OCI-LY7 (cell line): ENCODE measurements at regions not wholly inside any gene's neighbourhood (a gene's known extent, or its start where the extent isn't known, plus 50 kb on each side); places are given as distances from the start of the nearest gene placed in this dataset.

Experiments used
- BruUV-seq: library from RNA; stranded (reverse); fragments of 400-500 nt; replicated peaks from 2 replicates; lab custom pipeline; 2021; lab: Mats Ljungman, UMichigan
- CTCF ChIA-PET: fragments of 300-600 bp; sonication (Branson Sonifier 250); formaldehyde crosslinking; loops from one replicate; lab custom pipeline; 2022; ENCODE audit warnings: antibody characterized with exemption; ENCODE audit not compliant: unreplicated experiment; lab: Charles Lee
- POLR2A ChIA-PET: fragments of 300-600 bp; sonication (Branson Sonifier 250); formaldehyde crosslinking; loops from one replicate; lab custom pipeline; 2022; ENCODE audit warnings: antibody characterized with exemption; lab: Charles Lee
- DNase-seq: peaks from one replicate; pipeline ENCODE4 v3.0.0-alpha.2; 2015; ENCODE audit warnings: low spot score
- H2AFZ ChIP-seq: fragments of 200-600 bp; sonication (generic), shearing (Covaris generic); 2 replicates; pipeline ENCODE4 v1.6.1; 2014; ENCODE audit warnings: mild to moderate bottlenecking, antibody characterized with exemption, low read length, moderate library complexity
- H3K27ac ChIP-seq: fragments of 200-600 bp; sonication (generic); 2 replicates; pipeline ENCODE4 v1.5.1; 2014; ENCODE audit warnings: mixed run types, low read depth, mild to moderate bottlenecking, moderate library complexity, low read length, inconsistent platforms; ENCODE audit not compliant: poor library complexity, severe bottlenecking
- H3K36me3 ChIP-seq: fragments of 200-600 bp; sonication (generic); 2 replicates; pipeline ENCODE4 v1.6.1; 2014; ENCODE audit warnings: mild to moderate bottlenecking, antibody characterized with exemption, low read length, moderate library complexity, mixed read lengths; ENCODE audit not compliant: insufficient read depth
- H3K4me1 ChIP-seq: fragments of 200-600 bp; sonication (generic); 2 replicates; pipeline ENCODE4 v1.5.1; 2014; ENCODE audit warnings: mild to moderate bottlenecking, low read length; ENCODE audit not compliant: insufficient read depth, poor library complexity, severe bottlenecking
- H3K4me2 ChIP-seq: fragments of 200-600 bp; sonication (generic); 2 replicates; pipeline ENCODE4 v1.6.1; 2014; ENCODE audit warnings: mild to moderate bottlenecking, low read length
- H3K4me3 ChIP-seq: fragments of 200-600 bp; sonication (generic); 2 replicates; pipeline ENCODE4 v1.5.1; 2014; ENCODE audit warnings: mild to moderate bottlenecking, low read depth, low read length; ENCODE audit not compliant: poor library complexity, severe bottlenecking
- H3K79me2 ChIP-seq: fragments of 200-600 bp; sonication (generic); 2 replicates; pipeline ENCODE4 v1.6.1; 2016; ENCODE audit warnings: low read depth, mild to moderate bottlenecking, low read length, moderate library complexity, mixed read lengths; ENCODE audit not compliant: insufficient read depth
- H3K9me2 ChIP-seq: fragments of 200-600 bp; sonication (generic); 2 replicates; pipeline ENCODE4 v1.6.1; 2016; ENCODE audit warnings: mild to moderate bottlenecking, low read length, mixed read lengths; ENCODE audit not compliant: insufficient read depth
- H3K9me3 ChIP-seq: fragments of 200-600 bp; sonication (generic); 2 replicates; pipeline ENCODE4 v1.6.1; 2014; ENCODE audit warnings: mild to moderate bottlenecking, mixed run types, low read length, mixed read lengths
- H4K20me1 ChIP-seq: fragments of 200-600 bp; sonication (generic); 2 replicates; pipeline ENCODE4 v1.6.1; 2014; ENCODE audit warnings: mild to moderate bottlenecking, antibody characterized with exemption, low read length, moderate library complexity, mixed read lengths; ENCODE audit not compliant: insufficient read depth
- CTCF ChIP-seq: fragments of 200-600 bp; sonication (generic); conservative IDR thresholded peaks from 2 replicates; pipeline ENCODE4 v1.5.1; 2014; ENCODE audit warnings: mild to moderate bottlenecking, antibody characterized with exemption, low read length, moderate library complexity, mixed read lengths
- EZH2phosphoT487 ChIP-seq: fragments of 200-600 bp; sonication (generic); IDR thresholded peaks from 2 replicates; pipeline ENCODE4 v1.6.1; 2018; ENCODE audit warnings: low read depth, borderline replicate concordance, mild to moderate bottlenecking, mixed run types, antibody characterized with exemption, low read length, moderate library complexity, mixed read lengths
- intact Hi-C: fragments of 100-400 bp; cut with micrococcal nuclease; formaldehyde crosslinking; loops from one replicate; pipeline ENCODE4 v1.10.0; 2022; ENCODE audit not compliant: unreplicated experiment

GRCh38 chr5:52660621-52661020 lies 127.1 kb upstream of the ITGA1 start:
- ChIA-PET POLR2A (no interaction called here), CTCF (no interaction called here)
- Histone ChIP-seq H3K4me2 (no peak overlapping the region), H3K4me3 (no peak overlapping the region), H3K79me2 (no peaks in the 10 kb centered on the region), H3K27ac (no peak overlapping the region), H4K20me1 (no peaks in the 10 kb centered on the region), H3K9me2 (no peaks in the 10 kb centered on the region), H3K9me3 (no peaks in the 10 kb centered on the region), H2AFZ (no peak overlapping the region), H3K36me3 (no peaks in the 10 kb centered on the region), H3K4me1 (no peaks in the 10 kb centered on the region)
- intact Hi-C loops, result no loop called here
- BruUV-seq, result no TSS peak
- TF ChIP-seq EZH2phosphoT487 (no peak), CTCF (no peak)
- DNase-seq, result no peak

- H3K4me3 ChIP-seq, result no peak overlapping the region
- no peaks in the 10 kb centered on the region for H3K36me3 ChIP-seq
- intact Hi-C loops, result no loop called here
- H3K9me3 ChIP-seq, result no peaks in the 10 kb centered on the region
- DNase-seq, result no peak
- no peaks in the 10 kb centered on the region for H3K9me2 ChIP-seq
- no peaks in the 10 kb centered on the region for H3K4me1 ChIP-seq
- no peak overlapping the region for H3K4me2 ChIP-seq
- H4K20me1 ChIP-seq, result no peaks in the 10 kb centered on the region
- BruUV-seq, result no TSS peak
- ChIA-PET CTCF (no interaction called here), POLR2A (interaction anchor here (0.7 kb wide), 3 partner anchors 16 to 135 kb away, joined by 3 read pairs; no protein-coding TSS in a partner anchor)
- no peak overlapping the region for H2AFZ ChIP-seq
- no peak overlapping the region for H3K27ac ChIP-seq
- TF ChIP-seq EZH2phosphoT487 (no peak), CTCF (no peak)
- H3K79me2 ChIP-seq, result no peaks in the 10 kb centered on the region
Observed at GRCh38 chr5:52661903-52662595, 125.7 kb upstream of the ITGA1 start.

- Histone ChIP-seq H2AFZ (no peak overlapping the region), H3K9me2 (no peaks in the 10 kb centered on the region), H3K4me1 (no peaks in the 10 kb centered on the region), H3K9me3 (no peaks in the 10 kb centered on the region), H3K4me3 (no peak overlapping the region), H4K20me1 (no peaks in the 10 kb centered on the region), H3K36me3 (no peaks in the 10 kb centered on the region), H3K27ac (no peak overlapping the region), H3K79me2 (no peaks in the 10 kb centered on the region), H3K4me2 (no peak overlapping the region)
- POLR2A ChIA-PET, result no interaction called here
- no peak for TF ChIP-seq CTCF
- no peak for TF ChIP-seq EZH2phosphoT487
- no TSS peak for BruUV-seq
- intact Hi-C loops, result no loop called here
- CTCF ChIA-PET, result no interaction called here
- DNase-seq, result no peak
Observed at GRCh38 chr5:52665559-52665958, 122.2 kb upstream of the ITGA1 start.
